ENCODE measurements at regions not wholly inside any gene's neighbourhood (a gene's known extent, or its start where the extent isn't known, plus 50 kb on each side); places are given as distances from the start of the nearest gene placed in this dataset.
"Not testable (repeated sequence)": the region's sequence is repeated elsewhere in the genome, so short reads cannot be mapped to it uniquely, and the experiment has no call there.

- Histone ChIP-seq H3K27me3 (no peaks in the 10 kb centered on the region), H3K27ac (no peak overlapping the region), H3K4me3 (no peak overlapping the region), H3K9me3 (replicated peaks in 1 of 11) (peaks cover 33 to 48% (median 39%) of the 10 kb centered on the region in 11 experiments), H3K36me3 (no peaks in the 10 kb centered on the region), H4K20me1 (no peaks in the 10 kb centered on the region), H3K9ac (no peak overlapping the region), H3K4me2 (no peak overlapping the region), H3K4me1 (peaks cover 0 to 5% (median 0%) of the 10 kb centered on the region in 10 experiments; a peak in 1 of 20 replicates)
- TF ChIP-seq Cebpa-rat (IDR thresholded peaks at IDR 0.05) = no peak
Measured at GRCh38 chr5:135158314-135158697, 124.3 kb upstream of the PITX1 start.

- no peak for TF ChIP-seq Cebpa-rat (IDR thresholded peaks at IDR 0.05)
- no peaks in the 10 kb centered on the region for H4K20me1 ChIP-seq
- H3K36me3 ChIP-seq = no peaks in the 10 kb centered on the region
- no peak overlapping the region for H3K9ac ChIP-seq
- peaks cover 0 to 5% (median 0%) of the 10 kb centered on the region in 10 experiments; a peak in 1 of 20 replicates for H3K4me1 ChIP-seq
- peaks cover 33 to 48% (median 39%) of the 10 kb centered on the region in 11 experiments for H3K9me3 ChIP-seq (replicated peaks in 1 of 11)
- H3K4me3 ChIP-seq = no peak overlapping the region; a peak in 1 of 20 replicates
- H3K27ac ChIP-seq = no peak overlapping the region
- H3K4me2 ChIP-seq = no peak overlapping the region
- H3K27me3 ChIP-seq = no peaks in the 10 kb centered on the region
Measured at GRCh38 chr5:135157421-135158313, 123.6 kb upstream of the PITX1 start.

GRCh38 chr5:135156715-135157404 lies 122.8 kb upstream of the PITX1 start:
- Histone ChIP-seq H3K4me2 (no peak overlapping the region), H3K4me1 (peaks cover 0 to 5% (median 0%) of the 10 kb centered on the region in 10 experiments; a peak in 1 of 20 replicates), H3K9me3 (replicated peaks in 1 of 11) (peaks cover 33 to 48% (median 39%) of the 10 kb centered on the region in 11 experiments), H3K9ac (no peak overlapping the region), H4K20me1 (no peaks in the 10 kb centered on the region), H3K27ac (no peak overlapping the region), H3K36me3 (no peaks in the 10 kb centered on the region), H3K4me3 (no peak overlapping the region), H3K27me3 (no peaks in the 10 kb centered on the region)
- no peak for TF ChIP-seq Cebpa-rat (IDR thresholded peaks at IDR 0.05)

- Histone ChIP-seq H3K9ac (no peak overlapping the region), H3K4me2 (no peak overlapping the region), H3K4me1 (peaks cover 0 to 5% (median 0%) of the 10 kb centered on the region in 10 experiments; a peak in 1 of 20 replicates), H3K27ac (no peak overlapping the region), H3K9me3 (replicated peaks in 1 of 11) (peaks cover 33 to 48% (median 39%) of the 10 kb centered on the region in 11 experiments), H4K20me1 (no peaks in the 10 kb centered on the region), H3K36me3 (no peaks in the 10 kb centered on the region), H3K4me3 (no peak overlapping the region), H3K27me3 (no peaks in the 10 kb centered on the region)
- TF ChIP-seq Cebpa-rat (IDR thresholded peaks at IDR 0.05) = no peak
Measured at GRCh38 chr5:135156337-135156714, 122.3 kb upstream of the PITX1 start.

- Histone ChIP-seq H3K9ac (no peak overlapping the region), H3K27ac (no peak overlapping the region), H4K20me1 (no peaks in the 10 kb centered on the region), H3K4me2 (no peak overlapping the region), H3K9me3 (replicated peaks in 1 of 11) (peaks cover 32 to 46% (median 39%) of the 10 kb centered on the region in 11 experiments), H3K27me3 (no peaks in the 10 kb centered on the region), H3K36me3 (no peaks in the 10 kb centered on the region), H3K4me3 (no peak overlapping the region), H3K4me1 (no peaks in the 10 kb centered on the region)
- TF ChIP-seq Cebpa-rat (IDR thresholded peaks at IDR 0.05) = no peak
Measured at GRCh38 chr5:135155616-135156214, 121.7 kb upstream of the PITX1 start.

- Histone ChIP-seq H3K4me2 (no peak overlapping the region), H3K4me1 (no peaks in the 10 kb centered on the region)
- no peak for TF ChIP-seq Cebpa-rat (IDR thresholded peaks at IDR 0.05)
Measured at GRCh38 chr5:135154961-135155360, 120.9 kb upstream of the PITX1 start.

GRCh38 chr5:135154197-135154596 lies 120.2 kb upstream of the PITX1 start:
- Histone ChIP-seq H3K4me2 (no peak overlapping the region), H3K27me3 (no peaks in the 10 kb centered on the region), H3K36me3 (no peaks in the 10 kb centered on the region), H4K20me1 (no peaks in the 10 kb centered on the region), H3K9ac (no peak overlapping the region), H3K4me1 (no peaks in the 10 kb centered on the region), H3K9me3 (replicated peaks in 1 of 11) (peaks cover 17 to 31% (median 26%) of the 10 kb centered on the region in 11 experiments), H3K4me3 (no peak overlapping the region), H3K27ac (no peak overlapping the region)
- TF ChIP-seq Cebpa-rat (IDR thresholded peaks at IDR 0.05) = no peak

More at GRCh38 chr5:135154961-135155360, 120.9 kb upstream of the PITX1 start:
- Histone ChIP-seq H3K36me3 (no peaks in the 10 kb centered on the region), H3K27me3 (no peaks in the 10 kb centered on the region), H3K27ac (no peak overlapping the region), H3K9me3 (replicated peaks in 1 of 11) (peaks cover 24 to 39% (median 33%) of the 10 kb centered on the region in 11 experiments), H4K20me1 (no peaks in the 10 kb centered on the region), H3K4me3 (no peak overlapping the region), H3K9ac (no peak overlapping the region)

- no peak overlapping the region for H3K27ac ChIP-seq
Measured at GRCh38 chr5:135153661-135154060, 119.6 kb upstream of the PITX1 start.

GRCh38 chr5:135153259-135153658 lies 119.2 kb upstream of the PITX1 start:
- Histone ChIP-seq H3K27me3 (no peaks in the 10 kb centered on the region), H3K27ac (no peak overlapping the region), H3K4me3 (no peak overlapping the region), H3K9me3 (replicated peaks in 1 of 11) (peaks cover 8 to 24% (median 16%) of the 10 kb centered on the region in 11 experiments), H3K4me1 (no peaks in the 10 kb centered on the region), H3K9ac (no peak overlapping the region), H4K20me1 (no peaks in the 10 kb centered on the region), H3K4me2 (no peak overlapping the region), H3K36me3 (no peaks in the 10 kb centered on the region)
- no peak for TF ChIP-seq Cebpa-rat (IDR thresholded peaks at IDR 0.05)

More at GRCh38 chr5:135153661-135154060, 119.6 kb upstream of the PITX1 start:
- no peak for TF ChIP-seq Cebpa-rat (IDR thresholded peaks at IDR 0.05)
- H3K4me1 ChIP-seq = no peaks in the 10 kb centered on the region
- no peaks in the 10 kb centered on the region for H3K36me3 ChIP-seq
- H3K9me3 ChIP-seq (replicated peaks in 1 of 11) = peaks cover 11 to 26% (median 20%) of the 10 kb centered on the region in 11 experiments
- H4K20me1 ChIP-seq = no peaks in the 10 kb centered on the region
- no peak overlapping the region for H3K4me3 ChIP-seq
- H3K9ac ChIP-seq = no peak overlapping the region
- no peaks in the 10 kb centered on the region for H3K27me3 ChIP-seq
- H3K4me2 ChIP-seq = no peak overlapping the region

GRCh38 chr5:135151660-135152059 lies 117.6 kb upstream of the PITX1 start:
- not testable (repeated sequence) for H3K4me2 ChIP-seq, H3K27me3 ChIP-seq, H4K20me1 ChIP-seq, H3K9ac ChIP-seq, H3K4me3 ChIP-seq, H3K4me1 ChIP-seq, H3K27ac ChIP-seq, H3K36me3 ChIP-seq
- peaks cover 10 to 24% (median 16%) of the 10 kb centered on the region in 11 experiments; a peak in 20 of 22 replicates for H3K9me3 ChIP-seq (replicated peaks in 1 of 11)
